CD4-positive, alpha-beta T cell treated with Interleukin-12 subunit alpha and Interleukin-12 subunit beta, for 1 hour (primary cell): ENCODE measurements at regions not wholly inside any gene's neighbourhood (a gene's known extent, or its start where the extent isn't known, plus 50 kb on each side); places are given as distances from the start of the nearest gene placed in this dataset.
"Not testable (repeated sequence)": the region's sequence is repeated elsewhere in the genome, so short reads cannot be mapped to it uniquely, and the experiment has no call there.

Source experiments
- DNase-seq: peaks from one replicate; pipeline ENCODE4 v3.0.0-alpha.2; 2020

DNA sequence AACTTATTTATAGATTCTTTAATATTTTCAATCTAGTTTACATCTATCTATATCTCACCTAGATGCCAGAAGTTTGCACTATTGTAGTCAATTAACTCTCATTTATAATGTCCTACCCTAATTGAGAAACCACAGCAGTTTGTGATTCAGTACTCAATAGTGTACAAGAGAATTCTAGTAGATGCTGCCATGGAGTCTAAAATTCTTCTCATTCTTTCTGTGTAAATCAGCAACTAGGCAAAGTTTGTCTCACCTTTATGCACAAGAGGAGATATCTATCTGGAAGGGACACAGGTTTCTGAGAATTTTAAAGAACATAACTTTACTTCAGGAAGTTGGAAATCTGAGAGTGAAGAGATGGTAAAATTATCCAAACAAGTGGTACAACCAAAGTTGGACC lies 173.0 kb upstream of the FBXL7 start:
- DNase-seq = no peak

DNA sequence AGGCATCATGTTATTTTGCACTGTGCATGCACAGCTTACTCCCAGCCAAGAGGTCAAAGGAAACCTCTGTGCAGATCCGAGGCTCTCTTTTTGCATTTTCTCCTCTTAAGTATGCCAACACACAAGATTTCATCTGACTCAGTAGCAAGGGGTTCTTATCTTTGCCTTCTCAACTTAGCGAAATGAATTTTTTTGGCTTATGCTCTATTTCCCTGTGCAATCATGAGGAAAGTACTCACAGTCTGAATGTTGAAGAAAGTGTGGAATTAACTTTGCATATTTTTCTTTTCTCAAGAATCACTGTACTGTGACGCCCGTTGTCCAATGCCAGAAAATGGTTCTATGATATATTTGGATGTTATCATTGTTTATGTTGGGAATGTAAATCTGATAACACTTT lies 173.5 kb upstream of the FBXL7 start:
- no peak for DNase-seq

DNA sequence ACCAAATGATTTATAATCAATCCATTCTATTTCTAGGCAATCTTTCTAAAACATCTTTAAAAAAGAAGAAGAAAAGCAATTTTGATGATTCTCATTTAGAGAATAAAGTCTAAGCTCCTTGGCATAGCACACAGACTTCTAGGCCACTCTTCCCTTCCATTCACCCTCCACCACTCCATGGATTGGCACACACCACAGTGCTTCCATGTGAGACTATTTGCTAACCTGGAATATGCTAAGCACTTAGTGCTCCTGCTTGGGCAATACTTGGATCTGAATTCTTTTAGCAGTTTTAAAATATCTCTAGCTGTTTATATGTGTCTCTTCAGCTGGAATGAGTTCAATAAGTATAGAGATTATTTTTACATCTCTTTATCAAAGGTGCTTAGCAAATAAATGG lies 177.6 kb upstream of the FBXL7 start:
- no peak for DNase-seq

- no peak for DNase-seq
Measured at GRCh38 chr5:15321776-15322175, 178.2 kb upstream of the FBXL7 start.

- no peak for DNase-seq
Measured at GRCh38 chr5:15320871-15321270, 179.1 kb upstream of the FBXL7 start.

GRCh38 chr5:15304914-15305834 lies 194.8 kb upstream of the FBXL7 start:
- no peak for DNase-seq

- no peak for DNase-seq
Measured at GRCh38 chr5:15304066-15304731, 195.8 kb upstream of the FBXL7 start.

- no peak for DNase-seq
Measured at GRCh38 chr5:15300141-15300540, 199.8 kb upstream of the FBXL7 start.

DNA sequence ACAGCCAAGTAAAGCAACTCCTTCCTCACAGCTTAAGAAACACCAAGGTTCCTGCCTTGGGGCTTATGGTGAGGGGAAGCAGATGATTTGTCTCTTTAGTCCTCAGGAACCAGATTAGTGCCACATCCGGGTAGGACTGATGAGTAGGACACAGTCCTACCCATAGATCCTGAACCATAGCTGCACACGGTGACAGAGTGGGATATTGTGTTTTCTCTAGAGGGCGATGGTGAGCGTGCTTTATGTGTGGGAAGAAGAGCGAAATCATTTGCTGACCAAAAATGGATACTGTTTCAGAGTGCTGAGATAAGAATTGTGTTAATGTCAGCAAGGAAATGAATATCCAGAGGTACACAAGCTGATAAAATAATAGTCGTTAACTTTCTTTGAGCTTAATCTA lies 209.0 kb upstream of the FBXL7 start:
- DNase-seq = no peak

DNA sequence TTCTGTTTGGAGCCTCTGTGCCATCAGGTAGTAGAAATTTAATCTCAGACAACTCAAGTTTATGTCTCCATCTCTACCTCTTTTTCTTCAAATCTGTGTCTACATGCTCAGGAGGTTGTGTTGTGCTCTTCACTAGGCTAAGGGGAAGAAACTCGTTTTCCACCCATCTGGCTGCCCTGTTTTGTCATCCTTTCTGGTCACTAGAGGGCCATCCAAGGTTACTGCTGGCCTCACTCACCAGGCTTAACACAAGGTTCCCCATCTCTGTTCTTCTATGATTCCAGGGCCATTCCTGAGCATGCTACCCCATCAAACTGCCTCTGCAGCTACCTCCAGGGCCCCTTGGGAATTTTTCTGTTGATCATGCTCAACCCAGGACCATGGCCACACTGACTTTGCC lies 213.3 kb upstream of the FBXL7 start:
- DNase-seq = no peak

GRCh38 chr5:15285901-15286583 lies 213.9 kb upstream of the FBXL7 start:
- DNase-seq = no peak

DNA sequence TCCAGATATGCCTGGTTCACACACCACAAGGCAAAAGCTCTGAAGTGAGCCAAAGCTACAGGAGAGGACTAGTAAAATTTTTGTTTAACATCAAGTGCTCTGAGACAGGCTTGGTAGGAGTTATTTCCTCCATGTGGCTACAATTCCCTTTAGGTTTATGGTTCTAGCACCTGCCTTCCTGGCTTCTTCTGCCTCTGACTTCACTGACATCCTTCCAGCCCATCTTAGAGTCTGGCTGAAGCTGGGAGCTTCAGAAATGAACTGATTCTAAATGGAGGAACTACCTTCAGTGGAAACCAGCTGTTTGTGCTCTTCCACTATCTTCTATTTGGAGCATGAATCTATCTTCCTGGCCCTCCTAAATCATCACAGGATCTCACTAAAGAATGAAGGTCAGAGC lies 215.3 kb upstream of the FBXL7 start:
- DNase-seq = no peak

DNA sequence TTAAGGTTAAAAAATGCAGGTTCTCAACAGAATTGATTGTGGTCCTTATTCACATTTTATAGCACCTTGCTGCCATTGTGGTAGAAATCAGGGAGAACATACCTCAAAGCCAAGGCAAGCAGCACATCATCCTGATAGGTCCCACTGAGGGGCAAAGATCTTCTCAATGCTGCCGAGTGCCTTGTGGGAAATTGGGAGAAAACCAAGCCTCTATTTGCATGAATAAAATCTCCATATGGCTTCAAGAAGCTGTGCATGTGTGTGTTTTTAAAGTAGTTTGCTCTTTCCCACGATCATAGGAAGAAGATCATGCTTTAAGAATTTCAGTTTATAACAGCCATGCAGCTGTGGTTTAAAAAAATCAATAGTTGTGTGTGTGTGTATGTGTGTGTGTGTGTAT lies 216.9 kb upstream of the FBXL7 start:
- no peak for DNase-seq

GRCh38 chr5:15282611-15283010 lies 217.4 kb upstream of the FBXL7 start:
- no peak for DNase-seq

DNA sequence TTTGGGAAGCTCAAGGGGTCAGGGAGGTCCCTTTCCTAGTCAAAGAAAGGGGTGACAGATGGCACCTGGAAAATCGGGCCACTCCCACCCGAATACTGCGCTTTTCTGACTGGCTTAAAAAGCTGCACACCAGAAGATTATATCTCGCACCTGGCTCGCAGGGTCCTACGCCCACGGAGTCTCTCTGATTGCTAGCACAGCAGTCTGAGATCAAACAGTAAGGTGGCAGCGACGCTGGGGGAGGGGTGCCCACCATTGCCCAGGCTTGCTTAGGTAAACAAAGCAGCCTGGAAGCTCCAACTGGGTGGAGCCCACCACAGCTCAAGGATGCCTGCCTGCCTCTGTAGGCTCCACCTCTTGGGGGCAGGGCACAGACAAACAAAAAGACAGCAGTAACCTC lies 228.4 kb upstream of the FBXL7 start:
- not testable (repeated sequence) for DNase-seq

GRCh38 chr5:15267966-15268365 lies 232.0 kb upstream of the FBXL7 start:
- DNase-seq = no peak

GRCh38 chr5:15266841-15267240 lies 233.1 kb upstream of the FBXL7 start:
- DNase-seq = no peak

GRCh38 chr5:15266229-15266628 lies 233.8 kb upstream of the FBXL7 start:
- no peak for DNase-seq

- no peak for DNase-seq
Measured at GRCh38 chr5:15263942-15264341, 236.0 kb upstream of the FBXL7 start.

GRCh38 chr5:15263406-15263805 lies 236.6 kb upstream of the FBXL7 start:
- no peak for DNase-seq

- no peak for DNase-seq
Measured at GRCh38 chr5:15261269-15261995, 238.5 kb upstream of the FBXL7 start.

- no peak for DNase-seq
Measured at GRCh38 chr5:15260356-15261268, 239.4 kb upstream of the FBXL7 start.
